ENCODE measurements at regions not wholly inside any gene's neighbourhood (a gene's known extent, or its start where the extent isn't known, plus 50 kb on each side); places are given as distances from the start of the nearest gene placed in this dataset.
"Not testable (repeated sequence)": the region's sequence is repeated elsewhere in the genome, so short reads cannot be mapped to it uniquely, and the experiment has no call there.

GRCh38 chr2:189344043-189344442 is 97.2 kb upstream of the WDR75 start:
- Histone ChIP-seq H3K27me3 (no peaks in the 10 kb centered on the region), H3K4me1 (peaks cover 4% of the 10 kb centered on the region), H3K36me3 (ENCODE audit: low read depth, missing control alignments) (no peaks in the 10 kb centered on the region), H3K4me3 (no peak overlapping the region), H3K9me3 (no peaks in the 10 kb centered on the region), H3K27ac (no peak overlapping the region)
- intact Hi-C loops (cut with DNase I; ENCODE audit: low total_unique reads): no loop called here
- DNase-seq: no peak
- no peak for TF ChIP-seq POLR2A (IDR thresholded peaks at IDR 0.05)
- no peak for TF ChIP-seq CTCF (IDR thresholded peaks at IDR 0.05)
- WGBS, 2 donors: 51 to 65% methylated on average over 2 of the region's 2 CpGs

- peaks cover 8% of the 10 kb centered on the region for H3K4me1 ChIP-seq
- intact Hi-C loops (cut with DNase I; ENCODE audit: low total_unique reads): no loop called here
- H3K4me3 ChIP-seq: no peak overlapping the region
- no peaks in the 10 kb centered on the region for H3K36me3 ChIP-seq (ENCODE audit: low read depth, missing control alignments)
- H3K27me3 ChIP-seq: no peaks in the 10 kb centered on the region
- no peaks in the 10 kb centered on the region for H3K9me3 ChIP-seq
- peak; percentile 32 for DNase-seq
- TF ChIP-seq POLR2A (IDR thresholded peaks at IDR 0.05) (no peak), CTCF (IDR thresholded peaks at IDR 0.05) (no peak)
- 27 to 35% methylated on average over 1 of the region's 1 CpG for WGBS, 2 donors
- H3K27ac ChIP-seq: peak overlapping the region in 1 of 2 donors; percentile 7
These were observed 93.7 kb upstream of the WDR75 start for GRCh38 chr2:189347540-189347939.

DNA sequence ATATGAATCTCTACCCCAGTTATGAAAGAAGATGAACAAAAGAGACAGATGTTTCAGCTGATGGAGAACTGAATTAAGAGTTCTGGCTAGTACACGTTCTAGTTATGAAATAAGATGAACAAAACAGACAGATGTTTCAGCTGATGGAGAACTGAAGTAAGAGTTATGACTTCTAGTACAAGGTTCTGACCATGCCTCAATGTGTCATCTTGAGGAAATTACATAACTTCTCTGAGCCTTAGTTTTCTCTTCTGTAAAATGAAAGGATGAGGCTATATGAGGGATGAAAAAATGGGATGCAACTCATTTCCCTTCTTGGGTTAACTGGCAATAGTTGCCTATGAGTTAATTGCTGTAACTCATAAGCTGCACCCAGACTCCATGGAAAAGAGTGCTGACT is 92.9 kb upstream of the WDR75 start:
- Histone ChIP-seq H3K4me3 (no peak overlapping the region), H3K4me1 (peaks cover 8% of the 10 kb centered on the region), H3K9me3 (no peaks in the 10 kb centered on the region), H3K27me3 (no peaks in the 10 kb centered on the region), H3K36me3 (ENCODE audit: low read depth, missing control alignments) (no peaks in the 10 kb centered on the region), H3K27ac (no peak overlapping the region)
- TF ChIP-seq POLR2A (IDR thresholded peaks at IDR 0.05) (no peak), CTCF (IDR thresholded peaks at IDR 0.05) (no peak)
- 67 to 74% methylated on average over 1 of the region's 1 CpG for WGBS, 2 donors
- intact Hi-C loops (cut with DNase I; ENCODE audit: low total_unique reads): no loop called here
- no peak for DNase-seq

- Histone ChIP-seq H3K9me3 (no peaks in the 10 kb centered on the region), H3K27ac (peak overlapping the region in 1 of 2 donors; percentile 50), H3K36me3 (ENCODE audit: low read depth, missing control alignments) (no peaks in the 10 kb centered on the region), H3K4me3 (no peak overlapping the region), H3K4me1 (peaks cover 8% of the 10 kb centered on the region), H3K27me3 (no peaks in the 10 kb centered on the region)
- peak; percentile 69 for DNase-seq
- TF ChIP-seq CTCF (IDR thresholded peaks at IDR 0.05): no peak
- no peak for TF ChIP-seq POLR2A (IDR thresholded peaks at IDR 0.05)
- WGBS, 2 donors: 26 to 52% methylated on average over 3 of the region's 3 CpGs
- intact Hi-C loops (cut with DNase I; ENCODE audit: low total_unique reads): no loop called here
These were observed 90.6 kb upstream of the WDR75 start for GRCh38 chr2:189350540-189351209.

DNA sequence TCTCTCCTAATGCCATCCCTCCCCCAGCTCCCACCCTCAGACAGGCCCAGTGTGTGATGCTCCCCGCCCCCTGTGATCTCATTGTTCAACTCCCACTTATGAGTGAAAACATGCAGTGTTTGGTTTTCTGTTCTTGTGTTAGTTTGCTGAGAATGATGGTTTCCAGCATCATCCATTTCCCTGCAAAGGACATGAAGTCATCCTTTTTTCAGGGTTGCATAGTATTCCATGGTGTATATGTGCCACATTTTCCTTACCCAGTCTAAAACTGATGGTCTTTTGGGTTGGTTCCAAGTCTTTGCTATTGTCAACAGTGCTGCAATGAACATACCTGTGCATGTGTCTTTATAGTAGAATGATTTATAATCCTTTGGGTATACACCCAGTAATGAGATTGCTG is 89.3 kb upstream of the WDR75 start:
- intact Hi-C loops (cut with DNase I; ENCODE audit: low total_unique reads); H3K4me3 ChIP-seq; H3K4me1 ChIP-seq; H3K27me3 ChIP-seq; H3K27ac ChIP-seq; H3K36me3 ChIP-seq (ENCODE audit: low read depth, missing control alignments); DNase-seq; H3K9me3 ChIP-seq: not testable (repeated sequence)
- 96 to 100% methylated on average over 1 of the region's 1 CpG for WGBS, 2 donors

- H3K36me3 ChIP-seq (ENCODE audit: low read depth, missing control alignments); H3K4me3 ChIP-seq; H3K9me3 ChIP-seq; H3K27ac ChIP-seq; H3K27me3 ChIP-seq; H3K4me1 ChIP-seq; DNase-seq; intact Hi-C loops (cut with DNase I; ENCODE audit: low total_unique reads): not testable (repeated sequence)
- WGBS, 2 donors: 100% methylated on average over 3 to 4 of the region's 4 CpGs
These were observed 83.9 kb upstream of the WDR75 start for GRCh38 chr2:189357375-189357774.
